Esophagus muscularis mucosa (tissue), 4 donors: ENCODE measurements at regions not wholly inside any gene's neighbourhood (a gene's known extent, or its start where the extent isn't known, plus 50 kb on each side); places are given as distances from the start of the nearest gene placed in this dataset.

Experiments used
- DNase-seq: peaks from one replicate; pipeline ENCODE4 v3.0.0-alpha.2; 2017; ENCODE audit errors: extremely low spot score
- H3K27ac ChIP-seq, 4 donors: fragments of 200-600 bp; sonication (generic); replicated peaks in 1 of 4; 1 replicate in 3 of 4; 2 replicates in 1 of 4; pipeline ENCODE4 v1.5.1; 2016 to 2019; ENCODE audit warnings: mild to moderate bottlenecking in 1 of 4
- H3K27me3 ChIP-seq, 4 donors: fragments of 200-600 bp; sonication (generic); one replicate each; pipeline versions ENCODE4 v1.5.1 to v1.6.0; 2016 to 2019
- H3K36me3 ChIP-seq, 4 donors: fragments of 200-600 bp; sonication (generic); one replicate each; pipeline ENCODE4 v1.5.1; 2016 to 2019
- H3K4me1 ChIP-seq, 4 donors: fragments of 200-600 bp; sonication (generic); one replicate each; pipeline ENCODE4 v1.5.1; 2016 to 2019
- H3K4me3 ChIP-seq, 4 donors: fragments of 200-600 bp; sonication (generic); 1 replicate in 2 of 4; 2 replicates in 2 of 4; pipeline ENCODE4 v1.5.1; 2016 to 2019; ENCODE audit warnings: mild to moderate bottlenecking in 4 of 4, moderate library complexity in 1 of 4
- H3K9me3 ChIP-seq, 4 donors: fragments of 200-600 bp; sonication (generic); 1 replicate in 3 of 4; 2 replicates in 1 of 4; pipeline ENCODE4 v1.5.1; 2016 to 2019
- EP300 ChIP-seq: sonication (generic); formaldehyde crosslinking; IDR thresholded peaks from one replicate; pipeline ENCODE4 v1.6.1; 2017; ENCODE audit warnings: antibody characterized with exemption
- POLR2A ChIP-seq: fragments of 450-650 bp; IDR thresholded peaks from one replicate; pipeline ENCODE4 v1.6.1; 2017; ENCODE audit warnings: antibody characterized with exemption, moderate library complexity, mild to moderate bottlenecking, low read depth
- POLR2AphosphoS5 ChIP-seq, 2 donors: sonication (generic); formaldehyde crosslinking; IDR thresholded peaks; one replicate each; pipeline ENCODE4 v1.6.1; 2017; ENCODE audit warnings: antibody characterized with exemption in 2 of 2
- WGBS: methylation state at CpG from one replicate; pipeline ENCODE4 v1.1.5; 2018; 5-methylcytosine and 5-hydroxymethylcytosine counted together
- intact Hi-C: fragments of 100-400 bp; cut with DNase I; formaldehyde crosslinking; loops from one replicate; pipeline ENCODE4 v1.15.1; 2023
- TF ChIP-seq, protein P1 (sequence below), 3 experiments: fragments of 200-600 bp in 2 of 3; fragments of 450-650 bp in 1 of 3; sonication (generic) in 2 of 3; IDR thresholded peaks; one replicate each; pipeline ENCODE4 v1.5.1; 2017 to 2019; ENCODE audit warnings: antibody characterized with exemption in 3 of 3, mild to moderate bottlenecking in 2 of 3, moderate library complexity in 1 of 3

DNA sequence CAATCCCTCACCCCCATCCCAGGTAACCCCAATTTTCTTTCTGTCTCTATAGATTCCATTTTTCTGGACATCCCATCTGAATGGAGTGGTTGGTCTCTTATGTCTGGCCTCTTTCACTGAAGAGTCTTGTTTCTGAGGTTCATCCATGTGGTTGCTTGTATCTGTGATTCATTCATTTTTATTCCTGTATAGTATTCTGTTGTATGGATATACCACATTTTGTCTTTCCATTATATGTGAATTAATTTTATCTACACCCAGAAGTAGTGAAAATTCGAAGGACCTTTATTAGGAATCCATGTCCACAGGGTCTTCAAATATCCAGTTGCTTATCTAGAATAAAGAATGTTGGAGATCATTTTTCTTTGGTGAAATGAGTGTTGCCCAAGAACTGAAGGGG, 207.6 kb upstream of the MSX2 start:
- 74% methylated on average over 1 of the region's 1 CpG for WGBS
- no peaks in the 10 kb centered on the region for H3K9me3 ChIP-seq
- H3K4me1 ChIP-seq: no peaks in the 10 kb centered on the region
- no peak overlapping the region for H3K4me3 ChIP-seq
- intact Hi-C loops: no loop called here
- no peaks in the 10 kb centered on the region for H3K36me3 ChIP-seq
- DNase-seq: no peak
- TF ChIP-seq, protein P1, sequence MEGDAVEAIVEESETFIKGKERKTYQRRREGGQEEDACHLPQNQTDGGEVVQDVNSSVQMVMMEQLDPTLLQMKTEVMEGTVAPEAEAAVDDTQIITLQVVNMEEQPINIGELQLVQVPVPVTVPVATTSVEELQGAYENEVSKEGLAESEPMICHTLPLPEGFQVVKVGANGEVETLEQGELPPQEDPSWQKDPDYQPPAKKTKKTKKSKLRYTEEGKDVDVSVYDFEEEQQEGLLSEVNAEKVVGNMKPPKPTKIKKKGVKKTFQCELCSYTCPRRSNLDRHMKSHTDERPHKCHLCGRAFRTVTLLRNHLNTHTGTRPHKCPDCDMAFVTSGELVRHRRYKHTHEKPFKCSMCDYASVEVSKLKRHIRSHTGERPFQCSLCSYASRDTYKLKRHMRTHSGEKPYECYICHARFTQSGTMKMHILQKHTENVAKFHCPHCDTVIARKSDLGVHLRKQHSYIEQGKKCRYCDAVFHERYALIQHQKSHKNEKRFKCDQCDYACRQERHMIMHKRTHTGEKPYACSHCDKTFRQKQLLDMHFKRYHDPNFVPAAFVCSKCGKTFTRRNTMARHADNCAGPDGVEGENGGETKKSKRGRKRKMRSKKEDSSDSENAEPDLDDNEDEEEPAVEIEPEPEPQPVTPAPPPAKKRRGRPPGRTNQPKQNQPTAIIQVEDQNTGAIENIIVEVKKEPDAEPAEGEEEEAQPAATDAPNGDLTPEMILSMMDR (IDR thresholded peaks at IDR 0.05): no peak
- no peak for TF ChIP-seq EP300
- TF ChIP-seq POLR2AphosphoS5 (IDR thresholded peaks at IDR 0.05): no peak
- TF ChIP-seq POLR2A: no peak
- no peak overlapping the region for H3K27ac ChIP-seq
- peaks cover 0 to 39% (median 0%) of the 10 kb centered on the region in 4 donors for H3K27me3 ChIP-seq

DNA sequence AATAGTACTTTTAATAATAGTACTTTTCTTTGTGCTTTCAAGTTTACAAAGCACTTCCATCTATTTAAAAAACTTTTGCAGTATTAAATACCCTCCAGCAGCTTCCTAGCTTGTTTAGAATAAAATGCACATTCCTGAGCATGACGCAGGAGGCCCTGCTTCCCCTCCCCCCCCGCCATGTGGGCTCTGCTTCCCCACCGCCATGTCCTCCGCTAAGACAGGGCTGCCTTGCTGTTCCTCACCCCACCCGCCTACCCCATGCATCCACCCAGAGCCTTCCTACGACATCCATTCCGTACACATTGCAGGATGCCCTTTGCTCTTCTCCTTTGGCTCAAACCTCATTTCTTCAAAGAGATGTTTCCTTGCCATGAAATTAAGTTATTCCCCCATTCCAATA, 205.9 kb upstream of the MSX2 start:
- H3K4me3 ChIP-seq: no peak overlapping the region
- no peaks in the 10 kb centered on the region for H3K36me3 ChIP-seq
- 70% methylated on average over 7 of the region's 7 CpGs for WGBS
- no peaks in the 10 kb centered on the region for H3K9me3 ChIP-seq
- H3K4me1 ChIP-seq: no peaks in the 10 kb centered on the region
- H3K27ac ChIP-seq: no peak overlapping the region
- intact Hi-C loops: no loop called here
- TF ChIP-seq EP300 (no peak), POLR2A (no peak), POLR2AphosphoS5 (IDR thresholded peaks at IDR 0.05) (no peak)
- TF ChIP-seq, protein P1 (IDR thresholded peaks at IDR 0.05): no peak
- no peak for DNase-seq
- H3K27me3 ChIP-seq: peaks cover 0 to 33% (median 0%) of the 10 kb centered on the region in 4 donors

DNA sequence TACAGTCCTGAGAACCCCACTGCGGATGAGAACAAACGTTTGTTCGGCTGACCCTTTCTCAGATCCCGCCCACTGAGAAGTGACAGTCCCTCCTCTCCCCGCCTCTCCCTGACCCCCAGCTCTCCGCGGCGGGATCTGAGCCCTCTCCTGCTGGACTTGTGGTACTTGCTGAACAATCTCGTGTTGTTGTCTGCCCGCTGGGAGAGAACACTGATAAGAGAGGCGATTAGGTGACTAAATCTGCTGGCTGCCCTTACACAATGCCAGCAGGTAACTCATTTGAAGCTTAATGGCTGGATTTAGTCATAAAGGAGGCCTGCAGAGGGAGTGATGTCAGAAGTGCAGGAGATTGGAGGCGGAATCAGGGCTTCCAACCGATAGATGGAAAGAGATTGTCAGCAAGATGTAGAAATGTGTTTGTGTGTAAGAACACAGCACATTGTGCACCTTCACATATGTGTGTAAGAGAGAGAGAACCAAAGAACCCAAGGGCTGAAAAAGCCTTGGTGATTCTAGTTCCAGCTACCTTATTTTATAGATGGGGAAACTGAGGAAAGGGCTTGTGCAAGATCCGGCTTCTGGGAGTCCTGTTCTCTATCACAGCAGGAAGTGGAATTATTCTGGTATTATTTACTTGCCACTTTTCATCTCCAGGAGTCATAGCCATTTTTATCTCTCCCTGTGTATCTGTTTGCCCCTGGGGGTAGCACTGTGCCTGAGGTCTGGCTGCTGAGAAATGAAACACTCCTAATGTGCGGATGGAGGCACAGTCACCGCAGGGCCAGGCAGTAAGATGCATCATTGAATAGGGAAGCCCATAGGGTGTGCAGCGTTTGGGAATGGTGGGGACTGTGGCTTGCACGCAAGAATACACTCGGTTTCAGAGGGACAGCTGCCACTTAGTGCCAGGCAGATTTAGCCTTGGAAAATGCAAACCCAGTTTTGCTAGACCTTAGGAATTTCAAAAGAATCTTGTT, 203.7 kb upstream of the MSX2 start:
- WGBS: 70% methylated on average over 16 of the region's 19 CpGs
- Histone ChIP-seq H3K9me3 (no peaks in the 10 kb centered on the region), H3K4me3 (no peak overlapping the region), H3K27ac (no peak overlapping the region), H3K27me3 (peaks cover 0 to 33% (median 0%) of the 10 kb centered on the region in 4 donors), H3K36me3 (no peaks in the 10 kb centered on the region), H3K4me1 (no peaks in the 10 kb centered on the region)
- no peak for DNase-seq
- TF ChIP-seq POLR2AphosphoS5 (IDR thresholded peaks at IDR 0.05) (no peak), EP300 (no peak), POLR2A (no peak)
- TF ChIP-seq, protein P1 (IDR thresholded peaks at IDR 0.05): no peak
- intact Hi-C loops: no loop called here

DNA sequence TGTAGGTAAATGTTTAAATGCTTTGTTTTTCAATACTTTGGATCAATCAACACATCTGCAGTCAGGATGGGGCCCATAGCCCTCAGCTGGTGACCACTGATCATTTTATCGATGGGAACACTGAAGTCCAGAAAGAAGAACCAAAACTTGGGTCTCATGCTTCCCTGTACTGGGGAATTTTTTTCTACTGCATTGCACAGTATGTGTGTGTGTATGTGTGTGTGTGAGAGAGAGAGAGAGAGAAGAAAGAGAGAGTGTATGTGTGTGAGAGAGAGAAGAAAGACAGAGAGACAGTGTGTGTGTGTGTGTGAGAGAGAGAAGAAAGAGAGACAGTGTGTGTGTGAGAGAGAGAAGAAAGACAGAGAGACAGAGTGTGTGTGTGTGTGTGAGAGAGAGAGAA, 202.9 kb upstream of the MSX2 start:
- H3K27ac ChIP-seq: no peak overlapping the region
- 86% methylated on average over 1 of the region's 1 CpG for WGBS
- no peak overlapping the region for H3K4me3 ChIP-seq
- no peak for TF ChIP-seq POLR2AphosphoS5 (IDR thresholded peaks at IDR 0.05)
- TF ChIP-seq, protein P1 (IDR thresholded peaks at IDR 0.05): no peak
- no peak for TF ChIP-seq POLR2A
- no peak for TF ChIP-seq EP300
- DNase-seq: no peak
- no peaks in the 10 kb centered on the region for H3K9me3 ChIP-seq
- peaks cover 0 to 33% (median 0%) of the 10 kb centered on the region in 4 donors for H3K27me3 ChIP-seq
- no peaks in the 10 kb centered on the region for H3K4me1 ChIP-seq
- intact Hi-C loops: no loop called here
- H3K36me3 ChIP-seq: no peaks in the 10 kb centered on the region
